HUES6 (cell line): ENCODE measurements at regions not wholly inside any gene's neighbourhood (a gene's known extent, or its start where the extent isn't known, plus 50 kb on each side); places are given as distances from the start of the nearest gene placed in this dataset.

Experiments
- H3K27ac ChIP-seq: 2 replicates; pipeline ENCODE4 v1.7.0; 2013; ENCODE audit warnings: low read depth, mild to moderate bottlenecking, low read length, inconsistent platforms
- H3K27me3 ChIP-seq: 2 replicates; pipeline ENCODE4 v1.6.1; 2013; ENCODE audit warnings: low read length; ENCODE audit not compliant: control insufficient read depth, insufficient read depth
- H3K36me3 ChIP-seq: 2 replicates; pipeline ENCODE4 v1.6.1; 2013; ENCODE audit warnings: low read length; ENCODE audit not compliant: control insufficient read depth, insufficient read depth
- H3K4me1 ChIP-seq: 2 replicates; pipeline ENCODE4 v1.6.1; 2013; ENCODE audit warnings: low read length; ENCODE audit not compliant: control insufficient read depth, insufficient read depth
- H3K4me3 ChIP-seq: 2 replicates; pipeline ENCODE4 v1.5.1; 2013; ENCODE audit warnings: low read depth, low read length
- H3K9ac ChIP-seq: one replicate; pipeline ENCODE4 v1.6.1; 2013; ENCODE audit warnings: mild to moderate bottlenecking, low read length
- H3K9me3 ChIP-seq: 2 replicates; pipeline ENCODE4 v1.6.1; 2013; ENCODE audit warnings: low read depth, low read length; ENCODE audit not compliant: control insufficient read depth, insufficient read depth

- Histone ChIP-seq H3K9ac (no peak overlapping the region), H3K4me3 (no peak overlapping the region), H3K27ac (no peak overlapping the region), H3K4me1 (peaks cover 7% of the 10 kb centered on the region; the same call in 1 of the 2 replicates), H3K36me3 (no peaks in the 10 kb centered on the region), H3K27me3 (peaks cover 20% of the 10 kb centered on the region), H3K9me3 (0 out of 2 replicates have a peak, but pooled peaks cover 9% of the 10 kb centered on the region)
Observed at GRCh38 chr11:114826910-114827442, 148.6 kb downstream of the NXPE2 start.

GRCh38 chr11:114827736-114828135 lies 149.4 kb downstream of the NXPE2 start:
- Histone ChIP-seq H3K27me3 (peaks cover 22% of the 10 kb centered on the region), H3K4me3 (no peak overlapping the region), H3K4me1 (peaks cover 14% of the 10 kb centered on the region), H3K9ac (no peak overlapping the region), H3K9me3 (0 out of 2 replicates have a peak, but pooled peaks cover 9% of the 10 kb centered on the region), H3K27ac (no peak overlapping the region), H3K36me3 (no peaks in the 10 kb centered on the region)

DNA sequence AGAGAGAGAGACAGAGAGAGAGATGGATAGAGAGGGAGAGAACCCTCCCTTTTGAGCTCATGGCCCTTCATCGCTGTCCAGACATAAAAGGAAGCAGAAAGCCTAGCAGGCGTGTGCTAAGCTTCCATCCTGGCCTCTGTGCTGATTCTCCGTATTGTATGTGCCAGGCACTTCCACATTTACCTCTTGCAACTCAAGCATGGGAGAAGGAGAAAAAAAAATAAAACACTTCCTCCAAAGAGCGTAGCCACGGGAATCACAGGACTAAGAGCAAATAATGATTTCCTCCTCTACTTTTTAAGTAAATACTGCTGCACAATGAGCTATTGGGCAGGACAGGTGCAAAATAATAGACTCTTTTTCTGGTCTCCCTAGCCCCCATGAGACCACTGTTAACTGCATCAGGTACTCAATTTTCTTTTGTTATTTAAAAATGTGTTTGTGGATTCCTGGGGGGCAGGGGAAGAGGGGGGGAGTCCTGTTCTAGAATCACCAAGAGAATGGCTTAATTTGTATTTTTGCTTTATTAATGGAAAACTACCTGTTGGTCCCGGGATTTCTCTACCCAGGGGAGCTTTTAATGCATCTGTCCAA lies 154.3 kb downstream of the NXPE2 start:
- H3K36me3 ChIP-seq = no peaks in the 10 kb centered on the region
- peaks cover 22% of the 10 kb centered on the region for H3K4me1 ChIP-seq
- no peak overlapping the region for H3K27ac ChIP-seq
- no peaks in the 10 kb centered on the region for H3K9me3 ChIP-seq
- H3K4me3 ChIP-seq = no peak overlapping the region
- no peak overlapping the region for H3K9ac ChIP-seq
- peaks cover 22% of the 10 kb centered on the region for H3K27me3 ChIP-seq

- H3K27me3 ChIP-seq = peaks cover 10% of the 10 kb centered on the region
- peaks cover 22% of the 10 kb centered on the region for H3K4me1 ChIP-seq
- no peak overlapping the region for H3K4me3 ChIP-seq
- no peak overlapping the region for H3K27ac ChIP-seq
- no peak overlapping the region for H3K9ac ChIP-seq
- H3K9me3 ChIP-seq = 0 out of 2 replicates have a peak, but pooled peaks cover 4% of the 10 kb centered on the region
- H3K36me3 ChIP-seq = no peaks in the 10 kb centered on the region
Observed at GRCh38 chr11:114836161-114836560, 157.8 kb downstream of the NXPE2 start.

GRCh38 chr11:114844896-114845295 lies 166.6 kb downstream of the NXPE2 start:
- H3K27ac ChIP-seq = no peak overlapping the region

GRCh38 chr11:114845766-114846415 lies 167.6 kb downstream of the NXPE2 start:
- Histone ChIP-seq H3K9ac (no peak overlapping the region), H3K27ac (no peak overlapping the region)

More at GRCh38 chr11:114844896-114845295, 166.6 kb downstream of the NXPE2 start:
- Histone ChIP-seq H3K27me3 (no peaks in the 10 kb centered on the region), H3K9me3 (no peaks in the 10 kb centered on the region), H3K4me1 (peaks cover 17% of the 10 kb centered on the region), H3K36me3 (no peaks in the 10 kb centered on the region), H3K9ac (no peak overlapping the region), H3K4me3 (no peak overlapping the region)

DNA sequence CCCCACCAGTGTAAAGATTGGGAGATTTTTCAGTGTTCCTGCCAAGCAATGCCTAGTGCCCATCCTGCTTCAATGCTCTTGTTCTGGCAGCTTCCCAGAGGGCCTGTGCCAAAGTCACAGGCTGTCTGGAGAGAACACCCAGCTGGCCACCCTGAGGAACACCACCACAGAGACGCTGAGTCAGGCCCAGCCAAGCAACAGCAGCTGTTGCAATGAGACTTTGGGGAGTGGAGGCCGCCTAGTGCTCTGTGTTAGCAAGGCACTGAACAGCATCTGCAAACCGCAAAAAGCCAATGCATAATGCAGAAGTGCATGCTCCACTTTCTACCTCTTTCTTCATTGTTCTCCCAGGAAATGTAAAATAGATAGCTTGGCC lies 168.1 kb downstream of the NXPE2 start:
- no peak overlapping the region for H3K27ac ChIP-seq
- no peak overlapping the region for H3K9ac ChIP-seq
- peaks cover 17% of the 10 kb centered on the region for H3K4me1 ChIP-seq
- no peaks in the 10 kb centered on the region for H3K36me3 ChIP-seq
- H3K9me3 ChIP-seq = no peaks in the 10 kb centered on the region
- no peak overlapping the region for H3K4me3 ChIP-seq
- no peaks in the 10 kb centered on the region for H3K27me3 ChIP-seq

More at GRCh38 chr11:114845766-114846415, 167.6 kb downstream of the NXPE2 start:
- H3K27me3 ChIP-seq = no peaks in the 10 kb centered on the region
- no peaks in the 10 kb centered on the region for H3K36me3 ChIP-seq
- H3K4me3 ChIP-seq = no peak overlapping the region
- H3K4me1 ChIP-seq = peaks cover 17% of the 10 kb centered on the region
- H3K9me3 ChIP-seq = no peaks in the 10 kb centered on the region

DNA sequence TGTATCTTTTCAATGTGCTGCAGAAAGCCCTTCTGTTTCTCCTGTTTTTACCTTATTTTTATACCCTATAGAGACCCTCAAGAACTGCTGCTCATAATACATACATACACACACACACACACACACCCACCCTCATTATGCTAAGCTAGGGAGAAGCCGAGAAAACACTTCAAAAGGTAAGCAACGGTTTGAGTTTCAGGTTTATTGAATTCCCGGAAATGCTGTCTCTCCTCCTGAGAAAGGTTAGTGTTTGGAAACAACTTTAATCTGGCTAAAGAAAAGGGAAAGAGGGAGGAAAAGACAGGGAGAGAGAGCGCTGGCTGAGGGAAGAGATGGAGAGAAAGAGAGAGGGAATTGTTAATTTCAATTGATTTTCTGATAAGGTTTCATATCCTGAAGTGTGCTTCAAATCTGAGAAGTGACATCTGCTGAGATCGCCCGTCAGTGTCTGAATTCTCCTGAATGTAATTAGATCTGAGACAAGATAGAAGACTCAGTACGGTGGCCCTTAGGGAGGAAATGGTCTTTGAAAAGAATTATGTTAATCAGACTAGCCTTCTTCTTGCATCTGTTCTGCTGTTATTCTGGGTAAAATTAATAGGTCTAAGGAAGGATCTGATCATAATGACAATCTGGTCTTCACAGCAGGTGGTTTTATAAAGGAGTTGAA lies 169.1 kb downstream of the NXPE2 start:
- H3K27me3 ChIP-seq = no peaks in the 10 kb centered on the region
- H3K36me3 ChIP-seq = no peaks in the 10 kb centered on the region
- no peak overlapping the region for H3K4me3 ChIP-seq
- H3K4me1 ChIP-seq = peaks cover 17% of the 10 kb centered on the region
- H3K9ac ChIP-seq = no peak overlapping the region
- H3K27ac ChIP-seq = no peak overlapping the region
- no peaks in the 10 kb centered on the region for H3K9me3 ChIP-seq

DNA sequence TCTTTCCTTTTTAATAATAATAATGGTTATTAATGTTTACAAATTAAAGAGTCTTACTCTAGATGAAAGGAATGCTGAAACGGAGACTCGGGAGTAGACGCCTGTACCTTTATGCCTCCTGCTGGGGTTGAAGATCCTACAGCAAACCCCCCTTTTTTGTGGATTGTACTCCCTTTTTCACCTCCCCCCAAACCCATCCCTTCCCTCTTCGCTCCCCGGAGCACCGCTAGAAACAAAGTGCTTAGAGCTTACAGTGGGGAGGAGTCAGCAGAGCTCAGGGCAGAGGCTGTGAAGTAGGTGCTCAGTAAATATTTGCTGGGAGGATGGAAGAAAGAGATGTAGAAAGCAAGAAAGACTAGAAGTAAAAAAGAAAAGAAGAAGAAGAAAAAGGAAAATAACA lies 169.7 kb downstream of the NXPE2 start:
- H3K4me3 ChIP-seq = no peak overlapping the region
- H3K9me3 ChIP-seq = no peaks in the 10 kb centered on the region
- H3K9ac ChIP-seq = no peak overlapping the region
- no peaks in the 10 kb centered on the region for H3K27me3 ChIP-seq
- no peak overlapping the region for H3K27ac ChIP-seq
- no peaks in the 10 kb centered on the region for H3K36me3 ChIP-seq
- peaks cover 17% of the 10 kb centered on the region for H3K4me1 ChIP-seq

GRCh38 chr11:114857281-114857680 lies 179.0 kb downstream of the NXPE2 start:
- H3K4me1 ChIP-seq = no peaks in the 10 kb centered on the region
- H3K36me3 ChIP-seq = no peaks in the 10 kb centered on the region
- no peaks in the 10 kb centered on the region for H3K27me3 ChIP-seq
- H3K4me3 ChIP-seq = no peak overlapping the region
- no peak overlapping the region for H3K27ac ChIP-seq
- H3K9ac ChIP-seq = no peak overlapping the region
- H3K9me3 ChIP-seq = no peaks in the 10 kb centered on the region

GRCh38 chr11:114864896-114865295 lies 186.6 kb downstream of the NXPE2 start:
- Histone ChIP-seq H3K9me3 (no peaks in the 10 kb centered on the region), H3K4me1 (no peaks in the 10 kb centered on the region), H3K27me3 (no peaks in the 10 kb centered on the region; the same call in 1 of the 2 replicates), H3K4me3 (no peak overlapping the region), H3K9ac (no peak overlapping the region), H3K27ac (no peak overlapping the region), H3K36me3 (no peaks in the 10 kb centered on the region)
